Testis (tissue), 2 donors: ENCODE measurements at regions not wholly inside any gene's neighbourhood (a gene's known extent, or its start where the extent isn't known, plus 50 kb on each side); places are given as distances from the start of the nearest gene placed in this dataset.

Experiments used
- DNase-seq: peaks from one replicate; pipeline ENCODE4 v3.0.0-alpha.2; 2019
- H3K27ac ChIP-seq, 2 donors: fragments of 200-600 bp; sonication (generic); one replicate each; pipeline ENCODE4 v1.5.1; 2019
- H3K27me3 ChIP-seq: fragments of 200-600 bp; sonication (generic); one replicate; pipeline ENCODE4 v1.5.1; 2019
- H3K36me3 ChIP-seq: fragments of 200-600 bp; sonication (generic); one replicate; pipeline ENCODE4 v1.5.1; 2017; ENCODE audit warnings: low read depth; ENCODE audit errors: missing control alignments
- H3K4me1 ChIP-seq: fragments of 200-600 bp; sonication (generic); one replicate; pipeline ENCODE4 v1.5.1; 2019
- H3K4me3 ChIP-seq, 2 donors: fragments of 200-600 bp; sonication (generic); one replicate each; pipeline ENCODE4 v1.5.1; 2017 to 2019
- H3K9me3 ChIP-seq: fragments of 200-600 bp; sonication (generic); one replicate; pipeline ENCODE4 v1.5.1; 2017
- POLR2A ChIP-seq: fragments of 450-650 bp; IDR thresholded peaks from one replicate; pipeline ENCODE4 v1.6.1; 2017; ENCODE audit warnings: antibody characterized with exemption, mild to moderate bottlenecking, moderate library complexity
- WGBS, 2 donors: methylation state at CpG; one replicate each; pipeline ENCODE4 v1.1.5; 2018; 5-methylcytosine and 5-hydroxymethylcytosine counted together
- intact Hi-C: fragments of 100-400 bp; cut with DNase I; formaldehyde crosslinking; loops from one replicate; pipeline ENCODE4 v1.15.1; 2023; ENCODE audit warnings: low total_unique reads
- TF ChIP-seq, protein P1 (sequence below), 3 experiments: fragments of 450-650 bp in 2 of 3; fragments of 200-600 bp in 1 of 3; sonication (generic) in 1 of 3; IDR thresholded peaks; one replicate each; pipeline ENCODE4 v1.5.1; 2016 to 2019; ENCODE audit warnings: antibody characterized with exemption in 3 of 3, mild to moderate bottlenecking in 2 of 3, moderate library complexity in 1 of 3

DNA sequence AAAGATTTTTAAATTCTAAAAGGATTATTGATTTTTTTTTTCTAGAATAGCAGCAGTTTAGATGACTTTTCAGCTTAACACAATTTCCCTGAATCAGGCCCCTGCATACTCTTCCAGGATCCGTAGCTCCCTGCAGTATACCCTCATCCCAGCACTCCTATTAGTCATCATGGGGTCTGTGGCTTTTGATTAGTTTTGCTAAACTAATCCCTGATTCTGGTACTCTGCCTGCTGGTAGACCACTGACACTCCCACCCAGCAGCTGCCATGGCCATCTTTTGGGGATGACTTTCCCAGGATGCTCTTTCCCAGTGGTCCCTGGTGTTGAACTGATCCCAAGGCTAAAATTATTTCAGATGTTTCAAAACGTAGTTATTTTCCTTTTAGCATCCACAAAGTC lies 802.0 kb downstream of the RAPGEF2 start:
- Histone ChIP-seq H3K4me1 (no peaks in the 10 kb centered on the region), H3K27me3 (no peaks in the 10 kb centered on the region), H3K27ac (no peak overlapping the region), H3K36me3 (no peaks in the 10 kb centered on the region), H3K9me3 (no peaks in the 10 kb centered on the region), H3K4me3 (no peak overlapping the region)
- DNase-seq, result no peak
- intact Hi-C loops, result no loop called here
- 69 to 81% methylated on average over 2 of the region's 2 CpGs for WGBS, 2 donors
- TF ChIP-seq POLR2A, result no peak
- TF ChIP-seq, protein P1, sequence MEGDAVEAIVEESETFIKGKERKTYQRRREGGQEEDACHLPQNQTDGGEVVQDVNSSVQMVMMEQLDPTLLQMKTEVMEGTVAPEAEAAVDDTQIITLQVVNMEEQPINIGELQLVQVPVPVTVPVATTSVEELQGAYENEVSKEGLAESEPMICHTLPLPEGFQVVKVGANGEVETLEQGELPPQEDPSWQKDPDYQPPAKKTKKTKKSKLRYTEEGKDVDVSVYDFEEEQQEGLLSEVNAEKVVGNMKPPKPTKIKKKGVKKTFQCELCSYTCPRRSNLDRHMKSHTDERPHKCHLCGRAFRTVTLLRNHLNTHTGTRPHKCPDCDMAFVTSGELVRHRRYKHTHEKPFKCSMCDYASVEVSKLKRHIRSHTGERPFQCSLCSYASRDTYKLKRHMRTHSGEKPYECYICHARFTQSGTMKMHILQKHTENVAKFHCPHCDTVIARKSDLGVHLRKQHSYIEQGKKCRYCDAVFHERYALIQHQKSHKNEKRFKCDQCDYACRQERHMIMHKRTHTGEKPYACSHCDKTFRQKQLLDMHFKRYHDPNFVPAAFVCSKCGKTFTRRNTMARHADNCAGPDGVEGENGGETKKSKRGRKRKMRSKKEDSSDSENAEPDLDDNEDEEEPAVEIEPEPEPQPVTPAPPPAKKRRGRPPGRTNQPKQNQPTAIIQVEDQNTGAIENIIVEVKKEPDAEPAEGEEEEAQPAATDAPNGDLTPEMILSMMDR (IDR thresholded peaks at IDR 0.05), result no peak

DNA sequence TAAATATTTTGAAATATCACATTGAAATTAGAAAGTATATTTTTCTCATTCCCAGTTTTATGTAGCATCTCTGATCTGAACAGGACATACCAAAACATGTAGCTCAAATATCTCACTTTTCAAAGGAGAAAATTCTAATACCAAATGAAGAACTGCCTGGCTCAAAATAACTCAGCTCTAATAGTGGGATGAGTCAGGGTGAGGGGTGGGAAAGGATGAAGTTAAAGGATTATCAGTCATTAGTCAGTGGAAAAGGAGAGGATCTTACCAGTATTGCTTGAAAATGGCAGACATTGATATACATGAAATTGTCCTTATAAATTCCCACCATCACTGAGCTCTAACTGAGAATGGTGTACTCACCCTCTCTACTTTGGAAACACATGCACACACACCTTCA lies 803.2 kb downstream of the RAPGEF2 start:
- Histone ChIP-seq H3K4me1 (no peaks in the 10 kb centered on the region), H3K27me3 (no peaks in the 10 kb centered on the region), H3K4me3 (no peak overlapping the region), H3K27ac (no peak overlapping the region), H3K9me3 (no peaks in the 10 kb centered on the region), H3K36me3 (no peaks in the 10 kb centered on the region)
- no peak for DNase-seq
- TF ChIP-seq, protein P1 (IDR thresholded peaks at IDR 0.05), result no peak
- TF ChIP-seq POLR2A, result no peak
- intact Hi-C loops, result no loop called here

DNA sequence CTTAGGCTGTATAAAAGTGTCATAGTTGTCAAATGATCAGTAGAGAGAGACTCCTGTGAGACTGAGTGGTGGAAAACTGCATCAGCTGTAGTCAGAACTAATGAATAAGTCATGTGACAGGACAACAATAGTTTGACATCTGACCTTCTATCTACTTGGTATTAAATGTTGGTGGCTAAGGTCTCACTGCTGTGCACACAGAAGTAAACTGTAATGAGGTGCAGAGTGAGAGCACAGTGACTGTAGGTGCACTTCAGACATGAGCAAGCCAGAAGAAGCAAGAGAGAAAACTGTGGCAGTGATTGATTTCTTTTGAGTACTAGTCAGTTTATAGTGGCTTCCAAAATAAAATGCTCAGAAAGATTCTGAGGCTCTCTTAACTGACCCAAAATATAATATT lies 803.6 kb downstream of the RAPGEF2 start:
- Histone ChIP-seq H3K9me3 (no peaks in the 10 kb centered on the region), H3K36me3 (no peaks in the 10 kb centered on the region), H3K4me3 (no peak overlapping the region), H3K27me3 (no peaks in the 10 kb centered on the region), H3K4me1 (no peaks in the 10 kb centered on the region), H3K27ac (no peak overlapping the region)
- intact Hi-C loops, result no loop called here
- TF ChIP-seq, protein P1 (IDR thresholded peaks at IDR 0.05), result no peak
- no peak for TF ChIP-seq POLR2A
- no peak for DNase-seq

DNA sequence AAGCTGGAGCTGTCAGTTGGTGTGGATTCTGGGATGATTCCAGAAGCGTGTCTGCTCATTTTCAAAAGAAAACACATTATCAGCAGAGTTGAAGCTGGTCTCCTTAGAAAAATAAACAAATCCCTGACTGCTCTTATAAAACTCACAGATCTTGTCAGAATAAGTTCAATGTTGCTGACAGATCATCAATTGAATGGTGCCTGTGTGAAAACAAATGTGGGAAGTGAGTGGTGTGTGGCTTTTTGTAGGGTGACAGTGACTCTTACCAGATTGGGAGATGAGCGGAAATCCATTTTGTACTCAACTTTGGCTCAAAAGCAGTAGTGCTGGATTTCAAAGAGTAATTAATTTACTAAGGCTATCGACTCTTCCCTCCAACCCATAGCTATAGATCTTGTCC lies 807.8 kb downstream of the RAPGEF2 start:
- intact Hi-C loops, result no loop called here

DNA sequence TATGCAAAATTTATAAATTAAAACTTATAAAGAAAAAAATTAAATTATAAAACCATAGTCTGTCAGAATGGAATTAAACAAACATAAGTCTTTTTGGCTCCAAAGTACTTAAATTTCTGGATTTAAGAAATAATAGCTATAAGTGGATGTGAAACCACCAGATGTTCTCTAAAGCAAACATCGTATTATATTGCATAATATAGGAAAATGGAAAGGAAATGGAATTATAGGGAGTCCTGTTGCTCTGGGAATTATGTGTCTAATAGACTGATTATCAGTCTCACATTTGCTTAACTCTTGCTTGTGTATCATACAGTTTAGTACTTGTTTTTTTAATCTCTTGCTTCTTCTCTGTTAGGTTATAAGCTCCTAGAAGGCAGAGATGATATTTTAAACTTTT lies 819.2 kb downstream of the RAPGEF2 start:
- WGBS, 2 donors, result 65 to 78% methylated on average over 1 of the region's 1 CpG
- H3K4me3 ChIP-seq, result no peak overlapping the region
- no peaks in the 10 kb centered on the region for H3K27me3 ChIP-seq
- H3K9me3 ChIP-seq, result no peaks in the 10 kb centered on the region
- intact Hi-C loops, result no loop called here
- H3K36me3 ChIP-seq, result no peaks in the 10 kb centered on the region
- no peaks in the 10 kb centered on the region for H3K4me1 ChIP-seq
- DNase-seq, result no peak
- TF ChIP-seq POLR2A, result no peak
- TF ChIP-seq, protein P1 (IDR thresholded peaks at IDR 0.05), result no peak
- H3K27ac ChIP-seq, result no peak overlapping the region

More for the DNA sequence above, 807.8 kb downstream of the RAPGEF2 start:
- Histone ChIP-seq H3K9me3 (no peaks in the 10 kb centered on the region), H3K4me3 (no peak overlapping the region), H3K36me3 (no peaks in the 10 kb centered on the region), H3K4me1 (no peaks in the 10 kb centered on the region), H3K27ac (no peak overlapping the region), H3K27me3 (no peaks in the 10 kb centered on the region)
- DNase-seq, result no peak
- WGBS, 2 donors, result 76 to 80% methylated on average over 3 of the region's 3 CpGs
- no peak for TF ChIP-seq POLR2A
- TF ChIP-seq, protein P1 (IDR thresholded peaks at IDR 0.05), result no peak
